ENCODE measurements at regions not wholly inside any gene's neighbourhood (a gene's known extent, or its start where the extent isn't known, plus 50 kb on each side); places are given as distances from the start of the nearest gene placed in this dataset.

DNA sequence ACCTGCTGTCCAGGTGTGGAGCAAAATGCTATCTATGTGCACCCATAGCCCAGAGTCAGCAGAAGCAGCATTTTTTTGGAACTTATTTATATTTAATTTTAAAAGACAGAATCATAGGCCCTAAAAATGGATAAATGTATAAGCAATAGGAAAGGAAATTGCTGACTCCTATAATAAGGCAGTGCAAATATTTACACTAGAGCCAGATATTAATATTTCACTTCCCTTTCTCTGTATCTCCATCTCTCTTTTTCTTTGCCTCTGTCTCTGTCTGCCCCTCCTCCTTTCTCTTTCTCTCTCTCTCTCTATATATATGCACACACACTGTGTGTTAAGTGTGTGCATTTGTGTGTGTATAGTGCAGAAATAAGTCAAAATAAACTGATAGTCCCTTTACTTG lies 375.6 kb downstream of the SOX11 start:
- no peak for DNase-seq (ENCODE audit: low read depth, low spot score)
- POLR2A ChIA-PET: no interaction called here
- H3K4me3 ChIP-seq (ENCODE audit: low read depth, low read length): no peak overlapping the region
- TF ChIP-seq, protein P1, sequence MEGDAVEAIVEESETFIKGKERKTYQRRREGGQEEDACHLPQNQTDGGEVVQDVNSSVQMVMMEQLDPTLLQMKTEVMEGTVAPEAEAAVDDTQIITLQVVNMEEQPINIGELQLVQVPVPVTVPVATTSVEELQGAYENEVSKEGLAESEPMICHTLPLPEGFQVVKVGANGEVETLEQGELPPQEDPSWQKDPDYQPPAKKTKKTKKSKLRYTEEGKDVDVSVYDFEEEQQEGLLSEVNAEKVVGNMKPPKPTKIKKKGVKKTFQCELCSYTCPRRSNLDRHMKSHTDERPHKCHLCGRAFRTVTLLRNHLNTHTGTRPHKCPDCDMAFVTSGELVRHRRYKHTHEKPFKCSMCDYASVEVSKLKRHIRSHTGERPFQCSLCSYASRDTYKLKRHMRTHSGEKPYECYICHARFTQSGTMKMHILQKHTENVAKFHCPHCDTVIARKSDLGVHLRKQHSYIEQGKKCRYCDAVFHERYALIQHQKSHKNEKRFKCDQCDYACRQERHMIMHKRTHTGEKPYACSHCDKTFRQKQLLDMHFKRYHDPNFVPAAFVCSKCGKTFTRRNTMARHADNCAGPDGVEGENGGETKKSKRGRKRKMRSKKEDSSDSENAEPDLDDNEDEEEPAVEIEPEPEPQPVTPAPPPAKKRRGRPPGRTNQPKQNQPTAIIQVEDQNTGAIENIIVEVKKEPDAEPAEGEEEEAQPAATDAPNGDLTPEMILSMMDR (IDR thresholded peaks at IDR 0.05; ENCODE audit: insufficient read depth, low read length, missing control alignments): no peak
- CTCF ChIA-PET: no interaction called here

DNA sequence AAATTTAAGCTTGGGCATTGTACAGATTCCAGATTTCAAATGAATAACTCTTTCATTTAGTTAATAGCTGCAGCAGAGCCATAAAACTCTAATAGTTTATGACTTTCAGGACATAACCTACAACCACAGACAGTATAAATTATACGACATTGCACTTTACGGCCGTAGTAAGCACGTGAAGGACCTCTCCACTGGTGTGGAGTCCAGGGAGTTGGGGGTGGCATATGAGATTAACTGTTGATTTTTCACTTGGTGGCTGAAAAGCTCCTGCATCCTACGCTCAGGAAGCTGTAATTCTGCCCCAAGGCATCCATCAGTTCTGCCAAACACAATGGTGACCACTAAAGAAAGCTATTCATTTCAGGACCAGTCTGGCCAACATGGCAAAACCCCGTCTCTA lies 376.2 kb downstream of the SOX11 start:
- no peak for DNase-seq (ENCODE audit: low read depth, low spot score)
- H3K4me3 ChIP-seq (ENCODE audit: low read depth, low read length): no peak overlapping the region
- ChIA-PET CTCF (no interaction called here), POLR2A (no interaction called here)
- TF ChIP-seq, protein P1 (IDR thresholded peaks at IDR 0.05; ENCODE audit: insufficient read depth, low read length, missing control alignments): no peak

DNA sequence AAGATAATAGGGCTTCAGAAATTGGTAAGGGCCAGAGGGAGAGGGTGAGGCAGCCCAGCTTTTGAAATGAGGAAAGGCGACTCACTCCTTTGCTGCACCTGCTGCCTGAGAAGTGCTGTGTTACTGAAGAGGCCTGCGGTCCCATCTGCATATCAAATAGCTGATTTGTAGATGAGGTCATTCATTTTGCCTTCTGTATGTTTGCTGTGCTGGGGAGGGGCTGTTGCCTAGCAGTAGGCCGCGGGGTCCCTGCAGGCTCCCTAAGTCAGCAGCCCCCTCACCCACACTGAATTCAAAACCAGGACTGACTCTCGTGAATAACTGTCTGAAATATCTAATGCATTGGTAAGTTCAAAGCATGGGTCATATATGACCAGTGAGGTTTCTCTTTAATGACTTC lies 377.2 kb downstream of the SOX11 start:
- TF ChIP-seq, protein P1 (IDR thresholded peaks at IDR 0.05; ENCODE audit: insufficient read depth, low read length, missing control alignments): no peak
- no peak overlapping the region for H3K4me3 ChIP-seq (ENCODE audit: low read depth, low read length)
- POLR2A ChIA-PET: no interaction called here
- CTCF ChIA-PET: no interaction called here
- DNase-seq (ENCODE audit: low read depth, low spot score): no peak

DNA sequence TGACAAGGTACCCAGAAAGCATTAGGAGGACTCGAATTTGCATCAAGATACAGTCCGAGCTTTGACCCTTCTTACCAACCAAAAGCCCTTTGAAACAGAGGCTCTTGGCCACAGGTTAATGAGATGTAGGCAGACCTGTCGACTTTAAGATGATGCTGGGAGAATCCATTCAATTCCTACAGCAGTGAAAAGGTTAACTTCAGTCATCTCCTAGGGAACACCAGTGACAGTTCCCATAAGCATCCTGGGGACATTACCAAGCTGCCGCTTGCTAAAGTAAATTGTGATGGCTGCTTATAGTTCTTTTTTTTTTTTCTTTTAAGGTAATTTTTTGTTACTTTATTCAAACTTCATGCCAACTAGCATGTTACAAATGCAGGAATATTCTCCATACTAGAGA lies 379.3 kb downstream of the SOX11 start:
- TF ChIP-seq, protein P1 (IDR thresholded peaks at IDR 0.05; ENCODE audit: insufficient read depth, low read length, missing control alignments): no peak
- H3K4me3 ChIP-seq (ENCODE audit: low read depth, low read length): no peak overlapping the region
- DNase-seq (ENCODE audit: low read depth, low spot score): no peak
- POLR2A ChIA-PET: no interaction called here
- CTCF ChIA-PET: no interaction called here

DNA sequence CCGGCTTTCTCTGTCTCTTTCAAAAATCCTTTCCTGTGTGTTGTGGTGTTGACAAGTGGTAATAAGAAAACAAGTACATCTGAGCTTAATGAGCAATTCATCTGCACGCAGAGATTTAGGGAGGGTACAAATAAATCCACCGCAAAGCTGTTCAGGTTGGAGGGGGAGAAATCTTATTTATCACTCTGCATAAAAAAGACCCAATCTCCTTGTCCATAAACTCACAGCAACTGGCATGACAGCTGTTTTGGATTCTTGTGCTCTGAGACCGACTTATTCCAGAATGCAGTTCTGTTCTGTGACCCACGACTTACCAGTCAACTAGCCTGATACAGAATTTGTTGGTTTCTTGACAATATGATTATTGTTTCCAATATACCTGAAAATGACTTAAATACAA lies 380.1 kb downstream of the SOX11 start:
- TF ChIP-seq, protein P1 (IDR thresholded peaks at IDR 0.05; ENCODE audit: insufficient read depth, low read length, missing control alignments): no peak
- DNase-seq (ENCODE audit: low read depth, low spot score): no peak
- CTCF ChIA-PET: no interaction called here
- POLR2A ChIA-PET: no interaction called here
- H3K4me3 ChIP-seq (ENCODE audit: low read depth, low read length): no peak overlapping the region

DNA sequence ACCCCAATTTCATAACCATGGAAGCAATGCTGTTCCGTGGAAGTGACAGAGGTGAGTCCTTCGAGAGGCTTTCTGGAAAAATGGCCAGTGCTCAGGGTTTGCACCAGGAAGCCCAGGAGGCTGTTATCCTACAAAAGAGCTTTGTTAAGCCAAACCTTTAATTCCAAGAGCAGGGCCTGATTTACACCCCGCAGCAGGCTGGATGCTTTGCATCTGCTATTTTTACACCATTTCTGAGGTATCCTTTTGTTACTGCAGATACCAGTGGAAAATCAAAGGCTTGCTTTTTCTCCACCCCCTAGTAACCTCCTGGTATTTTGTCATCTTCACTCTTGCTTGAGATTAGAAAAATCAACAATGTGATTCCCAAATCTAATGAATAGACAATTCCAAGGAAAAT lies 380.6 kb downstream of the SOX11 start:
- no peak for DNase-seq (ENCODE audit: low read depth, low spot score)
- TF ChIP-seq, protein P1 (IDR thresholded peaks at IDR 0.05; ENCODE audit: insufficient read depth, low read length, missing control alignments): no peak
- CTCF ChIA-PET: no interaction called here
- POLR2A ChIA-PET: no interaction called here
- H3K4me3 ChIP-seq (ENCODE audit: low read depth, low read length): no peak overlapping the region
